ENCODE measurements at regions not wholly inside any gene's neighbourhood (a gene's known extent, or its start where the extent isn't known, plus 50 kb on each side); places are given as distances from the start of the nearest gene placed in this dataset.

GRCh38 chr21:36532769-36533467 lies 53.0 kb upstream of the CLDN14 start:
- no peak for DNase-seq

DNA sequence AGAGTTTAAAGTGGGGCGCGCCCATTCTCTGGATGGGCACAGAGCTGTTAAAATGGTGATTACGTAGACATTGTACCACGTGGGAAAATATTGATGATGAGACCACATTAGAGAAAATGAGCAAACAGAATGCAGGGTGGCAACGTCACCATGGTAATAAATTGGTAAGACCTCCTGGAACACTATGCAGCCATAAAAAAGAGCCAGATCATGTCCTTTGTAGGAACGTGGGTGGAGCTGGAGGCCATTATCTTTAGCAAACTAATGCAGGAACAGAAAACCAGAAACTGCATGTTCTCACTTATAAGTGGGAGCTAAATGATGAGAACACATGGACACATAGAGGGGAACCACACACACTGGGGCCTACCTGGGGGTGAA lies 53.5 kb upstream of the CLDN14 start:
- no peak for DNase-seq

- no peak for DNase-seq
Observed at GRCh38 chr21:36534656-36535055, 54.7 kb upstream of the CLDN14 start.

DNA sequence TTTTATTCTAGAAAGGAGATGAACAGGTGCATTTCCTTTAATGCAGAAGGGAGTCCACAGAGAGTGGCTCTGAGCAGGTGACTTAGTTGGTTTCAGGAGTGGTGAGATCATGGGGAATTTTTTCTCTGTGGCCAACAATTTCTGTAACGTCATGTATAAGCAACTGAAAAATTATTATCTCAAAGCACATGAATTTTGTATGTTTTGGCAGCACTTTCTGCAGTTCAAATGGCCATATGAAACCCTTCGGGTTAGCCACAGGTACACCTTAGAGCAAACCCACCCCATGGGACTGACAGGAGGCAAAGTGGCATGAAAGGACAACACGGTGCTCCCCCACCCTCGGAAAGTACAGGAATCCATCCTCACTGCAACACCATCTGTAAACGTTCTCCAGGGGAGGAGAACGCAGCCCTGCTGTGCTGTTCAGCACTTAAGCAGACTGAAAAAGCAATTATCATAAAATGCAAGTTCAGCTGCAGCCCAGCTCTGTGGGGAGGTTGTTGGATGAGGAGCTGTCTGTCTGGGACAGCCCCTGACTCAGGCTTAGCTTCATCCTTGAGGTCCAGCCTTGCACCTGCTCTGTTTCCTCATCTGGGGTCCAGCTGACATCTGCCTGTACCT lies 55.8 kb upstream of the CLDN14 start:
- no peak for DNase-seq

- DNase-seq: no peak
Observed at GRCh38 chr21:36538761-36539160, 58.8 kb upstream of the CLDN14 start.

DNA sequence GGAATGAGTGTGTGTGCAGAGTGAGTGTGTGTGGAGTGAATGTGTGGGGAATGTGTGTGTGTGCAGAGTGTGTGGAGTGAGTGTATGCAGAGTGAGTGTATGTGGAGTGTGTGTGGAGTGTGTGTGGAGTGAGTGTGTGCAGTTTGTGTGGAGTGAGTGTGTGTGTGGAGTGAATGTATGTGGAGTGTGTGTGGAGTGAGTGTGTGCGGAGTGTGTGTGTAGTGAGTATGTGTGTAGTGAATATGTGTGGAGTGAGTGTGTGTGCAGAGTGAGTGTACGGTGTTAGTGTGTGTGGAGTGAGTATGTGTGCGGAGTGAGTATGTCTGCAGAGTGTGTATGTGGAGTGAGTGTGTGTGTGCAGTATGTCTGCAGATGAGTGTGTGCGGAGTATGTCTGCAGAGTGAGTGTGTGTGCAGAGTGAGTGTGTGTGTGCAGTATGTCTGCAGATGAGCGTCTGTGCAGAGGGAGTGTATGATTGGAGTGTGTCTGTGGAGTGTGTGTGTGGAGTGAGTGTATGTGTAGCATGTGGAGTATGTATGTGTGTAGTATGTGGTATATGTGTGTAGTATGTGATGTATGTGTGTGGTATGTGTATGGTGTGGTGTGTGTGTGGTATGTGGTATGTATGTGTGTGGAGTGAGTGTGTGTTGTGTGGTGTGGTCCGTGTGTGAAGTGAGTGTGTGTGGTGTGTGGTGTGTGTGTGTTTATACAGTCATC lies 59.7 kb upstream of the CLDN14 start:
- DNase-seq: no peak

- no peak for DNase-seq
Observed at GRCh38 chr21:36540700-36541099, 60.8 kb upstream of the CLDN14 start.

- no peak for DNase-seq
Observed at GRCh38 chr21:36541721-36542139, 61.8 kb upstream of the CLDN14 start.

DNA sequence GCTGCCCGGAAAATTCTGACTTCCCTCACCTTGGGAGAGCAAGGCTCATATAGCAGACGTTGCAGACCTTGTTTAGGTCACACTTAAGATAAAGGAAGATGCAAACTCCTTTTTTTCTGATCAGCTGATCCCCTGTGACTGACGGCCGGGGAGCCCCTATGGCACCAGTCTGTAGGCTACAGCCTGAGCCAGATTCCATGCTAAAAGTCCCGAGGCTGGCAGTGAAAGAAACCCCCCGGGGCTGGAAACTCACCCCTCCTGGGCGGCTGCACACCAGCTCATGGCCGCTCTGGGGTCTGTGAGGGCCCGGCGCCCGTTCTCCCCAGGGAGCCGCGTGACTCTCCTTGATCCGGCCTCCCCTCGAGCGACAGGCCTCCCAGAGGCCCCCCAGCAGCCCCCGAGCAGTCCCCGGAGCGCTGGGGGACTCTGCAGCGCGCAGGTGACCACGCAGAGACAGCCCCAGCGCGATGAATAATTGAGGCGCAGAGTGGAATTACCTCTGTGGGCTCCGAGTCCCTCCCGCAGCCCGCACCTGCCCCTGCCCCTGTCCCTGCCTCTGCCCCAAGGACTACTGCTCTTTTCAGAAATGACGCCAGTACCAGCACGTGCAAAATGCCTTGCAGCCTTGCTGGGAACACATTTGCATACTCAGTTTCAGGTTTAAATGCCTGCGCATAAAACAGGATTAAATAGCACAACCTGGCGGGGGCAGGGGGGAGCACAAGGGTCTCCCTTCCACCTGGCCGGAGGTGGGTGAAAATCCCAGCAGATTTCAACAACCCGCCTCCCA lies 62.6 kb upstream of the CLDN14 start:
- no peak for DNase-seq

DNA sequence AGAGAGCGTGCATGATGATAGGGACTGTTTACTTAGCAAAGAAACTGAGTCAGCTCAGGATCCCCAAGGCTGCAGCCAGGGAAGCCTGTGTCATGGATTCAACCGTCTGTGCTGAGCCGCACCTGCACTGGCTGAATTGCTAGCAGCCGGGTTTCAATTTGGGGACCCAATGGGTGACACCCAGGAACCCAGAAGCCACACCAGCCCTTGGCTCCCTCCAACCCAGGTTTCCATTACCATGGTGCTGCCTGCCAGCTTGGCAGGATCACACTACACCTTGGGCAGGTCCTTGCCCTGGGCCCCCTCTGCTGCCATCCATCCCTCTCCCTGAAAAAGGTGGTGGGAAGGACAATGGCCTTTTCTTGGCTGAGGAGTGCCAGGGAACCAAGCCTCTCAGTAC lies 64.0 kb upstream of the CLDN14 start:
- DNase-seq: no peak

- no peak for DNase-seq
Observed at GRCh38 chr21:36544545-36544944, 64.6 kb upstream of the CLDN14 start.

- DNase-seq: no peak
Observed at GRCh38 chr21:36545776-36546511, 66.0 kb upstream of the CLDN14 start.

GRCh38 chr21:36547464-36547863 lies 67.5 kb upstream of the CLDN14 start:
- DNase-seq: no peak

- no peak for DNase-seq
Observed at GRCh38 chr21:36548866-36549265, 68.9 kb upstream of the CLDN14 start.

GRCh38 chr21:36549470-36549869 lies 69.5 kb upstream of the CLDN14 start:
- DNase-seq: no peak

- no peak for DNase-seq
Observed at GRCh38 chr21:36550761-36551160, 70.8 kb upstream of the CLDN14 start.

DNA sequence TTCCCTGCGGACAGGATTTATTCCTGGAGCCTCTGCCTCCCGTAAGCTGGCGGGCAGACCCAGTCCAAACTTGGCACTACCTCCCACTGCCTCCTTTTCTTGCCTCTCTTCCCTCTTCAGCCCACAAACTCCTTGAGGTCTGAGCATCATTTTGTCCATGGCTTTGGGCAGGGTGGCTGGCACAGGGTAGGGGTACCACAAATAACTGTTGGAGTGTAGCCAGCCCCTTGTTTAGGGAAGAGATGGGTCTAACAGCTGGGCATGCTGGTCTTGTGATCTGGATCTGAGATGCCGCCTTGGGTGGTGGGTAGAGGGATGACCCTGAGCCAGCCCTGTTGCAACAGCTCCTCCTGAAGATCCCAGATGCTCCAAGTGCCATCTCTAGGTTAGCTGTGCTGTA lies 71.4 kb upstream of the CLDN14 start:
- DNase-seq: no peak

- DNase-seq: no peak
Observed at GRCh38 chr21:36551731-36552433, 72.0 kb upstream of the CLDN14 start.

DNA sequence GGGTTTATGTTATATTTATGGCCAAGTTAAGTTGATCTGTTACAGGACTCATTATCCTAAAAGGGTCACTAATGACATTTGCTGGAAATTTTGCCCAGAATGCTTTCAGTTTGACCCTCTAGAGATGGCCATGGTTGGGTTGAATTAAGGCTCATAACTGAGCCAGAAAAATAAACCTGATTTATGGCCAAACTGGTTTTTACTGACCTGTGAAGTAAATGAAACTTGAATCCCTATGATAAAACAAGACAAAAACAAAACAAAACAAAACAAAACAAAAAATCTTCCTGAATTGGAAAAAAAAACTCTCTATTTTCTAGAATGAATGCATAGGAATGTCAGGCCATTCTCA lies 72.5 kb upstream of the CLDN14 start:
- no peak for DNase-seq

- DNase-seq: no peak
Observed at GRCh38 chr21:36553406-36553805, 73.5 kb upstream of the CLDN14 start.

DNA sequence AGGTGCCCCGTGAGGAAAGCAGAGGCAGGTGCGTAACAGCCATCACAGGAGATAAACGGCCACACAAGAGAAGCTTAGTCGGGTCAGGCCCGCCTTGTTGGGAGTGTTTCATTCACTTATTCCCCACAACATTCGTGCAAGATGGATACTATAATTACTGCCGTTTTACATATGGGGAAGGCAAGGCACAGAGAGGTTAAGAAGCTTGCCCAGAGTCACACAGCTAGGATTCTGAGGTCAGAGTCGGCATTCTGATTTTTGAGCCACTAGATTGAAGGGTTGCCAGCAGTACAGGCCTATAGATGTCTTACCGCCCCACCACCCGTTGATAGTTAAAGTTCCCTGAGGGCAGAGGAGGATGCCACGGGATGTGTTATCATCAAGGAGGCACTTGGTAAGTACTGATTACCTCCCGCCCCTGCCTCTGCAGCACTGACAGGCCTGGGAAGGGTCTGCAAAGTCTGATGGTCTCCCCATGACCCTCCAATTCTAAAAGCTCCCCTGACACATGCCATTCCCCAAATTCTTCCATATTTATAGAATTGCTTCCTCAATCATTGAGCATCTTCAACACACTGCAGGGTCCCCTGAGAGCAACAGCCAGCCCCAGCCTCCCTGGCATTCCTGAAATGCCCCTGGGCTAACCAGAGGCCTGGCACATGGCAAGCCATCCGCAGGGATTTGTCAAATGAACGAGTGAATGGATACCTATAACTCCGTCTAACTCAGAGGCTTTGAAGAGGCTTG lies 74.7 kb upstream of the CLDN14 start:
- DNase-seq: no peak
